ENCODE measurements at regions not wholly inside any gene's neighbourhood (a gene's known extent, or its start where the extent isn't known, plus 50 kb on each side); places are given as distances from the start of the nearest gene placed in this dataset.
"Not testable (repeated sequence)": the region's sequence is repeated elsewhere in the genome, so short reads cannot be mapped to it uniquely, and the experiment has no call there.

GRCh38 chr12:28998662-28999120, 150.4 kb upstream of the FAR2 start:
- DNase-seq, result no peak

GRCh38 chr12:29004066-29004935, 144.8 kb upstream of the FAR2 start:
- DNase-seq, result no peak

GRCh38 chr12:29004936-29005304, 144.2 kb upstream of the FAR2 start:
- no peak for DNase-seq

GRCh38 chr12:29008786-29009185, 140.3 kb upstream of the FAR2 start:
- no peak for DNase-seq

GRCh38 chr12:29012673-29013072, 136.4 kb upstream of the FAR2 start:
- no peak for DNase-seq

- DNase-seq, result not testable (repeated sequence)
These were observed 131.5 kb upstream of the FAR2 start for GRCh38 chr12:29017532-29017931.

- no peak for DNase-seq
These were observed 125.5 kb upstream of the FAR2 start for GRCh38 chr12:29023436-29024076.

- no peak for DNase-seq
These were observed 125.0 kb upstream of the FAR2 start for GRCh38 chr12:29024117-29024516.

- DNase-seq, result no peak
These were observed 123.1 kb upstream of the FAR2 start for GRCh38 chr12:29025937-29026336.

GRCh38 chr12:29026419-29026818, 122.7 kb upstream of the FAR2 start:
- peak; percentile 4 for DNase-seq

- DNase-seq, result not testable (repeated sequence)
These were observed 119.6 kb upstream of the FAR2 start for GRCh38 chr12:29029484-29029883.

GRCh38 chr12:29030006-29030405, 119.1 kb upstream of the FAR2 start:
- DNase-seq, result no peak

GRCh38 chr12:29032446-29032845, 116.6 kb upstream of the FAR2 start:
- DNase-seq, result no peak

GRCh38 chr12:29033519-29033918, 115.6 kb upstream of the FAR2 start:
- DNase-seq, result no peak

- DNase-seq, result no peak
These were observed 114.0 kb upstream of the FAR2 start for GRCh38 chr12:29035112-29035511.

GRCh38 chr12:29039013-29039412, 110.1 kb upstream of the FAR2 start:
- no peak for DNase-seq

- no peak for DNase-seq
These were observed 107.5 kb upstream of the FAR2 start for GRCh38 chr12:29041621-29042020.

GRCh38 chr12:29043069-29043468, 106.0 kb upstream of the FAR2 start:
- no peak for DNase-seq

- DNase-seq, result no peak
These were observed 104.3 kb upstream of the FAR2 start for GRCh38 chr12:29044799-29045198.

GRCh38 chr12:29048787-29049186, 100.3 kb upstream of the FAR2 start:
- no peak for DNase-seq

GRCh38 chr12:29050503-29050902, 98.6 kb upstream of the FAR2 start:
- no peak for DNase-seq

- DNase-seq, result no peak
These were observed 97.9 kb upstream of the FAR2 start for GRCh38 chr12:29051221-29051620.

GRCh38 chr12:29053567-29053966, 95.5 kb upstream of the FAR2 start:
- DNase-seq, result no peak

GRCh38 chr12:29054858-29055663, 94.0 kb upstream of the FAR2 start:
- no peak for DNase-seq

Data from NCI-H345 (cell line).